Osteocyte (in vitro differentiated cells): ENCODE measurements at regions not wholly inside any gene's neighbourhood (a gene's known extent, or its start where the extent isn't known, plus 50 kb on each side); places are given as distances from the start of the nearest gene placed in this dataset.

Experiments used
- DNase-seq: peaks from one replicate; pipeline ENCODE4 v3.0.0; 2021; ENCODE audit warnings: mixed read lengths; ENCODE audit not compliant: unreplicated experiment; ENCODE audit errors: extremely low spot score
- H3K27ac Mint-ChIP-seq: one replicate; pipeline ENCODE4 v1.8.0; 2021; ENCODE audit warnings: mild to moderate bottlenecking, mixed read lengths; ENCODE audit not compliant: unreplicated experiment
- H3K27me3 Mint-ChIP-seq: one replicate; pipeline ENCODE4 v1.8.0; 2021; ENCODE audit warnings: mixed read lengths; ENCODE audit not compliant: unreplicated experiment
- H3K36me3 Mint-ChIP-seq: one replicate; pipeline ENCODE4 v1.8.0; 2021; ENCODE audit warnings: mixed read lengths; ENCODE audit not compliant: unreplicated experiment
- H3K4me1 Mint-ChIP-seq: one replicate; pipeline ENCODE4 v1.8.0; 2021; ENCODE audit warnings: mixed read lengths; ENCODE audit not compliant: unreplicated experiment
- H3K4me3 Mint-ChIP-seq: one replicate; pipeline ENCODE4 v1.8.0; 2021; ENCODE audit warnings: mild to moderate bottlenecking, moderate library complexity, mixed read lengths; ENCODE audit not compliant: unreplicated experiment
- H3K9me3 Mint-ChIP-seq: one replicate; pipeline ENCODE4 v1.8.0; 2021; ENCODE audit warnings: mixed read lengths; ENCODE audit not compliant: unreplicated experiment
- CTCF ChIP-seq: fragments of 200-600 bp; sonication (generic); IDR thresholded peaks from 2 replicates; pipeline ENCODE4 v1.5.0; 2021; ENCODE audit warnings: antibody characterized with exemption, mild to moderate bottlenecking, moderate library complexity

- Mint-ChIP-seq H3K36me3 (no peaks in the 10 kb centered on the region), H3K9me3 (no peaks in the 10 kb centered on the region), H3K27me3 (peaks cover 2% of the 10 kb centered on the region), H3K4me3 (no peak overlapping the region), H3K27ac (no peak overlapping the region), H3K4me1 (no peaks in the 10 kb centered on the region)
- DNase-seq = no peak
- no peak for TF ChIP-seq CTCF
Measured at GRCh38 chr4:110682311-110682710, 59.4 kb upstream of the PITX2 start.

- no peak overlapping the region for H3K4me3 Mint-ChIP-seq
- no peaks in the 10 kb centered on the region for H3K4me1 Mint-ChIP-seq
- no peak overlapping the region for H3K27ac Mint-ChIP-seq
- no peaks in the 10 kb centered on the region for H3K9me3 Mint-ChIP-seq
- TF ChIP-seq CTCF = no peak
- H3K27me3 Mint-ChIP-seq = peaks cover 2% of the 10 kb centered on the region
- no peaks in the 10 kb centered on the region for H3K36me3 Mint-ChIP-seq
- no peak for DNase-seq
Measured at GRCh38 chr4:110683601-110684000, 60.7 kb upstream of the PITX2 start.

- no peaks in the 10 kb centered on the region for H3K36me3 Mint-ChIP-seq
- no peak overlapping the region for H3K27ac Mint-ChIP-seq
- TF ChIP-seq CTCF = no peak
- no peaks in the 10 kb centered on the region for H3K27me3 Mint-ChIP-seq
- no peak overlapping the region for H3K4me3 Mint-ChIP-seq
- peaks cover 10% of the 10 kb centered on the region for H3K9me3 Mint-ChIP-seq
- no peak for DNase-seq
- H3K4me1 Mint-ChIP-seq = no peaks in the 10 kb centered on the region
Measured at GRCh38 chr4:110702326-110702725, 79.4 kb upstream of the PITX2 start.

- DNase-seq = no peak
- H3K36me3 Mint-ChIP-seq = no peaks in the 10 kb centered on the region
- TF ChIP-seq CTCF = no peak
- no peak overlapping the region for H3K4me3 Mint-ChIP-seq
- H3K27me3 Mint-ChIP-seq = no peaks in the 10 kb centered on the region
- no peaks in the 10 kb centered on the region for H3K4me1 Mint-ChIP-seq
- no peak overlapping the region for H3K27ac Mint-ChIP-seq
- H3K9me3 Mint-ChIP-seq = peaks cover 3% of the 10 kb centered on the region
Measured at GRCh38 chr4:110704748-110705439, 82.0 kb upstream of the PITX2 start.

GRCh38 chr4:110705440-110705782 lies 82.5 kb upstream of the PITX2 start:
- Mint-ChIP-seq H3K4me3 (no peak overlapping the region), H3K4me1 (no peaks in the 10 kb centered on the region), H3K27me3 (no peaks in the 10 kb centered on the region), H3K9me3 (peaks cover 3% of the 10 kb centered on the region), H3K27ac (no peak overlapping the region), H3K36me3 (no peaks in the 10 kb centered on the region)
- TF ChIP-seq CTCF = no peak
- no peak for DNase-seq
